HCT116 (cell line): ENCODE measurements at regions not wholly inside any gene's neighbourhood (a gene's known extent, or its start where the extent isn't known, plus 50 kb on each side); places are given as distances from the start of the nearest gene placed in this dataset.

Experiments used
- ATAC-seq: fragments of 200-7000 bp; cut with Tn5 transposase; 2 replicates; pipeline ENCODE4 v1.9.1; 2020; ENCODE audit warnings: mild to moderate bottlenecking, moderate library complexity
- BruUV-seq: library from RNA; stranded (reverse); fragments of 400-500 nt; replicated peaks from 2 replicates; lab custom pipeline; 2021; lab: Mats Ljungman, UMichigan
- CTCF ChIA-PET: fragments of 300-600 bp; sonication (Branson Sonifier 250); formaldehyde crosslinking; loops from one replicate; lab custom pipeline; 2021; ENCODE audit warnings: antibody characterized with exemption; lab: Charles Lee
- POLR2A ChIA-PET: fragments of 300-600, 350-600 bp; sonication (Branson Sonifier 250); formaldehyde crosslinking; loops from one replicate; lab custom pipeline; 2021; ENCODE audit warnings: antibody characterized with exemption; lab: Charles Lee
- RAD21 ChIA-PET, 2 experiments: fragments of 300-600 bp; sonication (Branson Sonifier 250); formaldehyde crosslinking; loops; one replicate each; lab custom pipeline; 2023; ENCODE audit warnings: low total read pairs in 2 of 2; ENCODE audit not compliant: uncharacterized antibody in 2 of 2, unreplicated experiment in 2 of 2, low non-redundant PET in 1 of 2; lab: Charles Lee
- DNase-seq: peaks from one replicate; pipeline ENCODE4 v3.0.0-alpha.2; 2010; ENCODE audit warnings: low read depth, low spot score
- H2AFZ ChIP-seq: fragments of 200-600 bp; shearing (Covaris generic), sonication (generic); 2 replicates; pipeline ENCODE4 v1.6.1; 2017; ENCODE audit warnings: low read depth, mixed run types, mixed read lengths, antibody characterized with exemption, low read length; ENCODE audit not compliant: poor library complexity, severe bottlenecking
- H3K27ac ChIP-seq: 2 replicates; pipeline ENCODE4 v1.5.1; 2012; ENCODE audit warnings: low read depth, low read length
- H3K27me3 ChIP-seq: fragments of 200-600 bp; sonication (generic); 2 replicates; pipeline ENCODE4 v1.6.1; 2016; ENCODE audit warnings: mixed run types, low read length, mixed read lengths; ENCODE audit not compliant: insufficient read depth
- H3K36me3 ChIP-seq, 2 experiments: fragments of 200-500 bp in 1 of 2; fragments of 200-600 bp in 1 of 2; sonication (Bioruptor generic) in 1 of 2; sonication (generic) in 1 of 2; 2 replicates each; pipeline versions ENCODE4 v1.5.1 to v1.6.1; 2014 to 2016; ENCODE audit warnings: low read length in 2 of 2, inconsistent platforms in 1 of 2, mixed read lengths in 1 of 2, mixed run types in 1 of 2; ENCODE audit not compliant: insufficient read depth in 2 of 2, control insufficient read depth in 1 of 2
- H3K4me1 ChIP-seq, 2 experiments: fragments of 200-600 bp in 1 of 2; sonication (generic) in 1 of 2; 2 replicates each; pipeline versions ENCODE4 v1.5.1 to v1.6.1; 2012 to 2017; ENCODE audit warnings: low read length in 2 of 2, inconsistent platforms in 1 of 2, mild to moderate bottlenecking in 1 of 2, mixed read lengths in 1 of 2, mixed run types in 1 of 2, moderate library complexity in 1 of 2; ENCODE audit not compliant: insufficient read depth in 2 of 2, control insufficient read depth in 1 of 2
- H3K4me2 ChIP-seq: fragments of 200-600 bp; sonication (generic); 2 replicates; pipeline ENCODE4 v1.6.1; 2017; ENCODE audit warnings: mixed run types, low read length, mixed read lengths
- H3K4me3 ChIP-seq, 2 experiments: fragments of 200-600 bp in 1 of 2; sonication (generic) in 1 of 2; replicated peaks in 1 of 2; 2 replicates each; pipeline ENCODE4 v1.5.1; 2011 to 2016; ENCODE audit warnings: low read length in 2 of 2, control low read depth in 1 of 2, low read depth in 1 of 2, mild to moderate bottlenecking in 1 of 2, mixed read lengths in 1 of 2, mixed run types in 1 of 2
- H3K79me2 ChIP-seq: fragments of 200-600 bp; sonication (generic); 2 replicates; pipeline ENCODE4 v1.6.1; 2017; ENCODE audit warnings: mild to moderate bottlenecking, mixed run types, low read length, moderate library complexity, mixed read lengths; ENCODE audit not compliant: insufficient read depth
- H3K9ac ChIP-seq: fragments of 200-600 bp; sonication (generic); 2 replicates; pipeline ENCODE4 v1.6.1; 2016; ENCODE audit warnings: low read length, mixed read lengths
- H3K9me2 ChIP-seq: fragments of 200-600 bp; sonication (generic), shearing (Covaris generic); 2 replicates; pipeline ENCODE4 v1.6.1; 2017; ENCODE audit warnings: mixed run types, mild to moderate bottlenecking, moderate library complexity; ENCODE audit not compliant: insufficient read depth
- H3K9me3 ChIP-seq, 2 experiments: fragments of 200-500 bp in 1 of 2; fragments of 200-600 bp in 1 of 2; sonication (Bioruptor generic) in 1 of 2; sonication (generic) in 1 of 2; 2 replicates each; pipeline ENCODE4 v1.6.1; 2014 to 2017; ENCODE audit warnings: low read length in 2 of 2, mixed read lengths in 2 of 2, inconsistent platforms in 1 of 2, low read depth in 1 of 2, mild to moderate bottlenecking in 1 of 2, mixed run types in 1 of 2, moderate library complexity in 1 of 2; ENCODE audit not compliant: control insufficient read depth in 1 of 2, insufficient read depth in 1 of 2
- H4K20me1 ChIP-seq: fragments of 200-600 bp; sonication (generic), shearing (Covaris generic); 2 replicates; pipeline ENCODE4 v1.6.1; 2017; ENCODE audit warnings: mixed run types, mild to moderate bottlenecking, moderate library complexity; ENCODE audit not compliant: insufficient read depth
- EGR1 ChIP-seq: IDR thresholded peaks from 2 replicates; pipeline ENCODE4 v1.6.1; 2012; ENCODE audit warnings: low read depth
- ELF1 ChIP-seq: IDR thresholded peaks from 2 replicates; pipeline ENCODE4 v1.6.1; 2012; ENCODE audit warnings: low read depth, borderline replicate concordance
- FOSL1 ChIP-seq: IDR thresholded peaks from 2 replicates; pipeline ENCODE4 v1.6.1; 2012; ENCODE audit warnings: low read depth
- JUND ChIP-seq: IDR thresholded peaks from 2 replicates; pipeline ENCODE4 v1.6.1; 2012
- RAD21 ChIP-seq: IDR thresholded peaks from 2 replicates; pipeline ENCODE4 v1.6.1; 2012; ENCODE audit warnings: low read depth, mild to moderate bottlenecking
- REST ChIP-seq: IDR thresholded peaks from 2 replicates; pipeline ENCODE4 v1.6.1; 2012; ENCODE audit warnings: low read depth
- TCF7L2 ChIP-seq: IDR thresholded peaks from 2 replicates; pipeline ENCODE4 v1.7.0; 2011; ENCODE audit warnings: borderline replicate concordance, inconsistent platforms; ENCODE audit not compliant: insufficient read depth, insufficient read length; ENCODE audit errors: extremely low read depth
- ZFX ChIP-seq: fragments of 450-650 bp; IDR thresholded peaks from 2 replicates; pipeline ENCODE4 v1.6.1; 2017
- intact Hi-C: fragments of 100-400 bp; cut with micrococcal nuclease; formaldehyde crosslinking; loops from 2 replicates; pipeline ENCODE4 v1.10.0; 2022
- TF ChIP-seq, protein P1 (sequence below): IDR thresholded peaks from 2 replicates; pipeline ENCODE4 v1.6.1; 2012
- TF ChIP-seq, protein P2 (sequence below), 3 experiments: fragments of 200-600 bp in 1 of 3; sonication (generic) in 1 of 3; IDR thresholded peaks in 2 of 3; conservative IDR thresholded peaks in 1 of 3; 2 replicates each; pipeline ENCODE4 v1.5.1; 2012 to 2017; ENCODE audit warnings: low read depth in 2 of 3, low read length in 2 of 3, antibody characterized with exemption in 1 of 3, borderline replicate concordance in 1 of 3, control low read depth in 1 of 3, mild to moderate bottlenecking in 1 of 3, mixed read lengths in 1 of 3, mixed run types in 1 of 3, moderate library complexity in 1 of 3; ENCODE audit not compliant: insufficient read depth in 1 of 3
- TF ChIP-seq, protein P3 (sequence below): IDR thresholded peaks from 2 replicates; pipeline ENCODE4 v1.6.1; 2011; ENCODE audit warnings: mild to moderate bottlenecking, low read length, moderate library complexity; ENCODE audit not compliant: insufficient replicate concordance; ENCODE audit errors: extremely low read depth

DNA sequence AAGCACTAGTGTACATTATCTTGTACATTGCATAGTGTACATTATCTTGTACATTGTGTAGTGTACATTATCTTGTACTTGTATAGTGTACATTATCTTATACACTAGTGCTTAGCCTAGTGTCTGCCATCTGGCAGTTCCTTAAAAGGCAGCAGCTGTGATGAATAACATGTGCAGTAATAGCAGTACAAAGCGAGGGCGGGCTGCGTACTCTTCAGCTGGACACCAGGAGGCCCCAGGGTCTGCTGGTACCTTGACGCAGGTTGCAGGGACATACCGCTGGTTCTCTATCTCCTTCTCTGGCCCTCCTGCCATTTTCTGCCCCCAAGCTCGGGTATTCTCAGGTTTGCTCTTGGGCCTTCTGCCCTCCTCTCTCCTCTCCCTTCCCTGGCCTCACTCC is 149.6 kb downstream of the SEC16B start (continued):
- TF ChIP-seq REST (no peak), ELF1 (no peak), RAD21 (no peak), FOSL1 (no peak)
- TF ChIP-seq, protein P1, sequence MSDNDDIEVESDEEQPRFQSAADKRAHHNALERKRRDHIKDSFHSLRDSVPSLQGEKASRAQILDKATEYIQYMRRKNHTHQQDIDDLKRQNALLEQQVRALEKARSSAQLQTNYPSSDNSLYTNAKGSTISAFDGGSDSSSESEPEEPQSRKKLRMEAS: no peak
- TF ChIP-seq, protein P2, sequence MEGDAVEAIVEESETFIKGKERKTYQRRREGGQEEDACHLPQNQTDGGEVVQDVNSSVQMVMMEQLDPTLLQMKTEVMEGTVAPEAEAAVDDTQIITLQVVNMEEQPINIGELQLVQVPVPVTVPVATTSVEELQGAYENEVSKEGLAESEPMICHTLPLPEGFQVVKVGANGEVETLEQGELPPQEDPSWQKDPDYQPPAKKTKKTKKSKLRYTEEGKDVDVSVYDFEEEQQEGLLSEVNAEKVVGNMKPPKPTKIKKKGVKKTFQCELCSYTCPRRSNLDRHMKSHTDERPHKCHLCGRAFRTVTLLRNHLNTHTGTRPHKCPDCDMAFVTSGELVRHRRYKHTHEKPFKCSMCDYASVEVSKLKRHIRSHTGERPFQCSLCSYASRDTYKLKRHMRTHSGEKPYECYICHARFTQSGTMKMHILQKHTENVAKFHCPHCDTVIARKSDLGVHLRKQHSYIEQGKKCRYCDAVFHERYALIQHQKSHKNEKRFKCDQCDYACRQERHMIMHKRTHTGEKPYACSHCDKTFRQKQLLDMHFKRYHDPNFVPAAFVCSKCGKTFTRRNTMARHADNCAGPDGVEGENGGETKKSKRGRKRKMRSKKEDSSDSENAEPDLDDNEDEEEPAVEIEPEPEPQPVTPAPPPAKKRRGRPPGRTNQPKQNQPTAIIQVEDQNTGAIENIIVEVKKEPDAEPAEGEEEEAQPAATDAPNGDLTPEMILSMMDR (IDR thresholded peaks at IDR 0.05 in 2 of 3, conservative IDR thresholded peaks at IDR 0.05 in 1 of 3; ENCODE audit: borderline replicate concordance in 1 of 3, insufficient read depth in 1 of 3, low read depth in 2 of 3, low read length in 2 of 3): no peak

DNA sequence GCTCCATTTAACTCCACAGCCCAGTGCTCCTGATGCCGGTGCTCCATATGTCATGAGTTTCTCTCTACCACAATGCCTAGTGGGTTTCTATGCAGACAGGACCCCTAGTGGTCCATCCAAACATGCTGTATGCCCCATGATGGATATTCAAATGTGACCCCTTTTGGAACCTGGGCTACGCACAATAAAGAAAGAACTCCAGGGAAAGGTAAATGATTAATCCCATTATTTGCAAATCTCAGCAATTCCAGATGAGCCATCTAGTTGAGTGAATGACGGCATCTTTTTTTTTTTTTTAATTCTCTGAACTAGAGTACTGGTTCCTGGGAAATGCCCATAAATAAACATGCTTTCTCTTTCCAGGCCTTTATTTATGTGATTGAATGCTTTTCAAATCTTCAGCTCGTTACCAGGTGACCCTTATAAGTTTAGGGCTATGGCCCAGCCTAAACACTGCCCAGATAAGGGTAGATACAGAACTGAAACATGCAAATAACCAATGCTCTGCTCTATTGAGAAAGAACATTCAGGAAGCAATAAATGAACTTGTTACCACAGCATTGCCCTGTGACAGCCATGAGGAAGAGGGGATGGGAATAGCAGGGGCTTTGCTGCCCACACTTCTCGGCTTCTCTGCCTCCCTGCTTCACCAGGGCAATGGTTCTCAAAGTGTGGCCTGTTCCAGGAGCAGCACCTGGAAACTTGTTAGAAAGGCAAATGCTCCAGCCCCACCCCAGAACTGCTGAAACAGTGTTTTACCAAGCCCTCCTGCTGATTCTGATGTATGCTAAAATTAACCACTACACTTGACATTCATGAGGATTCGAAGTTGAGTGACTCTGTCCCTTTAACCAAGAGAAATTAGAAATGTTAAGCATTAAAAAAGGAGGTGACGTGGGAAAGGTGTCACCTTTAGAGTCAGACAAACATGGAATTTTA is 151.7 kb downstream of the SEC16B start:
- TF ChIP-seq, protein P2 (IDR thresholded peaks at IDR 0.05 in 2 of 3, conservative IDR thresholded peaks at IDR 0.05 in 1 of 3; ENCODE audit: borderline replicate concordance in 1 of 3, insufficient read depth in 1 of 3, low read depth in 2 of 3, low read length in 2 of 3): no peak
- TF ChIP-seq TCF7L2 (no peak), JUND (no peak), ZFX (no peak), FOSL1 (no peak), EGR1 (no peak)
- TF ChIP-seq, protein P3, sequence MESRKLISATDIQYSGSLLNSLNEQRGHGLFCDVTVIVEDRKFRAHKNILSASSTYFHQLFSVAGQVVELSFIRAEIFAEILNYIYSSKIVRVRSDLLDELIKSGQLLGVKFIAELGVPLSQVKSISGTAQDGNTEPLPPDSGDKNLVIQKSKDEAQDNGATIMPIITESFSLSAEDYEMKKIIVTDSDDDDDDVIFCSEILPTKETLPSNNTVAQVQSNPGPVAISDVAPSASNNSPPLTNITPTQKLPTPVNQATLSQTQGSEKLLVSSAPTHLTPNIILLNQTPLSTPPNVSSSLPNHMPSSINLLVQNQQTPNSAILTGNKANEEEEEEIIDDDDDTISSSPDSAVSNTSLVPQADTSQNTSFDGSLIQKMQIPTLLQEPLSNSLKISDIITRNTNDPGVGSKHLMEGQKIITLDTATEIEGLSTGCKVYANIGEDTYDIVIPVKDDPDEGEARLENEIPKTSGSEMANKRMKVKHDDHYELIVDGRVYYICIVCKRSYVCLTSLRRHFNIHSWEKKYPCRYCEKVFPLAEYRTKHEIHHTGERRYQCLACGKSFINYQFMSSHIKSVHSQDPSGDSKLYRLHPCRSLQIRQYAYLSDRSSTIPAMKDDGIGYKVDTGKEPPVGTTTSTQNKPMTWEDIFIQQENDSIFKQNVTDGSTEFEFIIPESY: no peak
- Histone ChIP-seq H3K9me2 (no peaks in the 10 kb centered on the region), H2AFZ (no peak overlapping the region), H3K27ac (no peak overlapping the region), H3K27me3 (peaks cover 39% of the 10 kb centered on the region), H3K9me3 (no peaks in the 10 kb centered on the region), H3K9ac (no peak overlapping the region), H3K4me3 (no peak overlapping the region), H3K4me2 (no peak overlapping the region), H3K4me1 (no peaks in the 10 kb centered on the region), H4K20me1 (no peaks in the 10 kb centered on the region), H3K36me3 (no peaks in the 10 kb centered on the region), H3K79me2 (no peaks in the 10 kb centered on the region)
- ATAC-seq: no peak
- BruUV-seq: no TSS peak
- ChIA-PET RAD21 (no interaction called here), POLR2A (no interaction called here), CTCF (no interaction called here)
- no peak for DNase-seq
- intact Hi-C loops: no loop called here
